Stimulated activated CD8-positive, alpha-beta memory T cell treated with anti-CD3 and anti-CD28 coated beads, Interleukin-7, amount 100 ng/mL, for 48 hours (primary cell): ENCODE measurements at regions not wholly inside any gene's neighbourhood (a gene's known extent, or its start where the extent isn't known, plus 50 kb on each side); places are given as distances from the start of the nearest gene placed in this dataset.
"Not testable (repeated sequence)": the region's sequence is repeated elsewhere in the genome, so short reads cannot be mapped to it uniquely, and the experiment has no call there.

ENCODE experiments used
- DNase-seq, 2 donors: peaks; one replicate each; pipeline ENCODE4 v3.0.0-alpha.2; 2020; ENCODE audit warnings: low read depth in 1 of 2; ENCODE audit errors: extremely low read depth in 1 of 2

DNA sequence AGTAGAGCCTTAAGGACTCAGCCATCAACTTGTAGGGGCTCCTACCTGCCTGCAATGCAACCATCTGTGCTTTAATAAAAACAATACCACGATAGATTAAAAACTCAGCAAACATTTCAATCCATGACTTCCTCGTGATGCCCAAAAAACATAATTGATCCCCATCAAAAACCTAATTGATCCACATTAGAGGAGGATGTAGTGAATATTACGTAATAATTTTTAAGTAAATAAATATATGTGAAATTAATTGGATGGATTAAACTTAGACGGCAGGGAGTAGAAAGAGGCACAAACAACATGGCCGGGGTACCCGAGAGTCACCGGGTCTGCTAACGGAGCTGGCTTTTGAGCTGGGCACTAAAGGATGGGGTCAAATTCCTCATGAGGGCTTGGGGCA is 87.3 kb downstream of the ARL4C start:
- no peak for DNase-seq

DNA sequence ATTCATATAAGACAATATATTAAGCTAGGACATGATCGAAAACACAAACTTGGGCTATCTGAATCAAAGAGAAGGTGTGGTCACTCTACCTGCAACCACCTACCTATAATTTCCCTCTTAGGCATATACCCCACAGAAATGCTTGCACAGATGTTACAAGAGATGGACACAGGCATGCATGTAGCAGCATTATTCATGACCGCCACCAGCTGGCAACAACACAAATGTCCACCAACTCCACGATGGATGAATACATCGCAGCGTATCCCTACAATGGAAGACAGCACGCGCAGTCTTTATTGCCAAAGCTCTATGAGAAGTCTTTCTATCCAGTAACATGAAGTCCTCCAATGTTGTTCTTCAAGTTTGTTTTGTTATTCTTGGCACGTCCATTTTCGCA is 90.8 kb downstream of the ARL4C start:
- no peak for DNase-seq

DNA sequence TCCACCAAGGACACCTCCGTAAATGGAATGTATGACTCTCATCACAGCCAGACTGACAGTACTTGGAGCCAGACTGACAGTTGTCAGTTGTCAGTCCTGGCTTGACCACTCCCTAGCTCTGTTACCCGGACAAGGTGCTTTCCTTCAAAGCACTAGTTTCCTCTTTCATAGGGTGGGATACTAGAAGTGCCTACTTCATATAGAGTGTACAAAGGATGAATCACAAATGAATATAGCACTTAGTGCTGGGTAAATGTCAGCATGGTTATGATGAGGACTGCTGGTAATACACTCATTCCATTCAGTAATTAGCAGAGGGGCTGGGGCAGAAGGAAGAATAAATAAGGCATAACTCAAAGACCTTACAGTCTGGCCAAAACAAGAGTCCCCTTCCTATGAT is 91.4 kb downstream of the ARL4C start:
- no peak for DNase-seq

DNA sequence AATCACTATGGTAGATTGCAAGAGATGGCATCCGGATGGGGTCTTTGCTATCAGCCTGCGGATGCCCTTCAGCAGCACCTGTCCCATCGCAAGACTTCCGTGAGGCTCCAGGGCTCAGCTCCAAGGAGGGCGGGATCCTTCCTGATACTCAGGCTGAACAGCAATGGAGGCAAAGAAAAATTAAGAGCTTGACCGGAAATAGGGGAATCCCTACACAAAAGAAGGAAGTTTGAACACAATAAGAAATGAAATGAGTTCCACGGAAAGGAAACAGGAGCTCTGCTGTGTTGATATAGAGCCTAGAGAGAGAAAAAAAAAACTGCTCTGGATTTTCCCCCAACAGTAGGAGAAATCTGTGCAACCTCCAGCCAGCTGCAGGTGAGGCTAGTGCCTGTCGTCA is 91.9 kb downstream of the ARL4C start:
- no peak for DNase-seq

DNA sequence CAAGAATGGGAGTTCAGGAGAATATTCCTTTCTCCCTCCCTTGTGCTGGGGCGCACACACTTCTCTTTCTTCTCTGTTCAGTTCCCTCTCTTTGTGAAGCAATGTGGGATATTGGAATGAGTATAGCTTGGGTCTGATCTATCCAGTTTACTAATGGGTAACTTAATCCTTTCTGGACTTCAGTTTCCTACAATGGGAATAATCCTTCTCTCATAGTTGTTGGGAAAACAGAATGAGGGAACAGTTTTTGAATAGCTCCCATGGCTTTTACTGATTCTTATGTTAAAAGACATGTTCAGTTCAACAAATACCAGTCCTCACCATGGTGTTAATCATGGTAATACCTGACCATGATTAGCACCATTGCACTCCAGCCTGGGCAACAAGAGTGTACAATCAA is 93.1 kb downstream of the ARL4C start:
- DNase-seq: no peak

DNA sequence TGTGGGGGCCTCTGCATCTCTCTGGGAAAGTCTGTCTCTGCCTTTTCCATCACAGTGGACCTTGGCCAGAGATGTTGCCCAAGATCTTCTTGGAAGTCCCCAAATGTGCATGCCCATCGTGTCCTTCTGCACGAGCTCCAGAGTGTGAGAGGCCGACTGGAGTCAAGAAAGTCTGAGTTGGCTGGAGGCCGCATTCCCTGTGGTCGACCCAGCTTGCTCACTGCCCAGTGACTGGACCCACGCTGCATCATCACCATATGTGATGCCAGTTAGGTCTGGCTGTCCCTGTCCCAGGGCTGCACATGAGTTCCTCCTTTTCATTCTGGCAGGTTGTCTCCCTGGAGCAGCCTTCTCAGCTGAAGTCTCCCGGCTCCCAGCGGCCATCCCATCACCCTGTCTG is 93.8 kb downstream of the ARL4C start:
- DNase-seq: no peak

DNA sequence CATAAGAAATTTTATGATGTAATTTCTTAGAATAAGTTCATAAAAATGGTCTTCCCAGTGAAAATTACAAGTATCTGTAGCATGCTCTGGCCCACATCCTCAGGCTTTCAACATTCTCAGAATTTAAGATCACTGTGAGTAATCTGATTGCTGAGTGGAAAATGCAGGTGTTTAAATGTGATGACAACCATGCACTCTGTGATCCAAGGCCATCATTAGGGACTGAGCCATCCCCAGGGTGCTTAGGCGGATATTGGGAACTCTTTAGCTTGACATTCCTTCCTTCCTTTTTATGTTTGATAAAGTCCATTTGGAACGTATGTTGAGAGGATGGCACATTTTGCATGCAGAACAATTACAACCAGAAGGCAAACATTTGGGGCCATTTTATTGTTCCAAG is 95.5 kb downstream of the ARL4C start:
- DNase-seq: no peak

DNA sequence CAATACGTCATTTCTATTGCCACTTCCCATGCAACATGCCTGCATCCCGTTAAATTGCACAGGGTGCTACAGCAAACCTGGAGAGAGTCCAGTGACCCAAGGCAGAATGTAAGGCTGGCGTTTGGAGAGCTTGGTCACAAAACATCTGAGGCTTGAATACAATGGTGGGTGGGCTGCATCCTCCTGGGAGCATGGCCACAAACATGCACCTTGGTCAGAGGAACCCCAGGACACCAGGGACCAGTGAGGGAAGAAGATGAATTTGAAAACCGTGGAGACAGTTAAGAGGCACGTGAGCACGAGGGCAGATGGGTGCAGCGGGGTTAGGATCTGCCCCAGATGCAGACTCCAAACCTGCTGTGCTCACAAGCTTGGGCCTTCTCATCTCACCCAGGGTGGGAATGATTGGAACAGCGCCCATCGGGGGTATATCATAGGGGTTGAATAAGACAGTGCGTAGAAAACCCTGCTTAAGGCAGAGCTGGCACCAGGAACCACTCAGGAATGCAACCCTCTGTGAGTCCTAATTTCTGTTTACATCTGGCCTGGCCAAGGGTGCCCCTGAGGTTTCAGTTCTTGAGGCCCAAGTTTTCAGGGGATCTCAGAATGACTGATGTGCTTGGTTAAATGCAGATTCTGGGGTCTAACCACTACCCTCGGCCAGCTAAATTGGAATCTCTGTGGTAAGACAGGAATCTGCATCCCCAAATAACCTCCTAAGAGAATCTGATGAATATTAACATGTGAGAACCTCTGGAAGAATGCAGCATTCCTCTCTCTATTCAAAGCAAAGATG is 97.2 kb downstream of the ARL4C start:
- DNase-seq: no peak

DNA sequence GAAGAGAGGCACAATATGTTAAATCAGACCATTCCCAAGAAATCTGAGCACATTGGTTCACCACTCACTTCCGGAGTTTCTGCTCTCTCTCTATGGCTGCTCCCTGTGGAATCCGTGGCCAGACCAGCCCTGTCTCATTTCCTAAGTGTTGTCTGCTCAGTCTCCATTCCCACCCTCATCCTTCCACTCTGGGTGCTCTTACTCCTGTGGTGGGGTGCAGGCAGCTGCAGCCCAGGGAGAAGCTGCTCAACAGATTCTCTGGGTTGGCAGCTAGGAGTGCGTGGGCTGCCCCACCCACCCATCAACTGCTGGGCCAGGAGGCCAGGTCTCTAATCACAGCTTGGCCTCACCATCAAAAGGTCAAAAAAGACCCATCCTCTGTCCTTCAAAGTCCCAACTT is 98.3 kb downstream of the ARL4C start:
- DNase-seq: no peak

DNA sequence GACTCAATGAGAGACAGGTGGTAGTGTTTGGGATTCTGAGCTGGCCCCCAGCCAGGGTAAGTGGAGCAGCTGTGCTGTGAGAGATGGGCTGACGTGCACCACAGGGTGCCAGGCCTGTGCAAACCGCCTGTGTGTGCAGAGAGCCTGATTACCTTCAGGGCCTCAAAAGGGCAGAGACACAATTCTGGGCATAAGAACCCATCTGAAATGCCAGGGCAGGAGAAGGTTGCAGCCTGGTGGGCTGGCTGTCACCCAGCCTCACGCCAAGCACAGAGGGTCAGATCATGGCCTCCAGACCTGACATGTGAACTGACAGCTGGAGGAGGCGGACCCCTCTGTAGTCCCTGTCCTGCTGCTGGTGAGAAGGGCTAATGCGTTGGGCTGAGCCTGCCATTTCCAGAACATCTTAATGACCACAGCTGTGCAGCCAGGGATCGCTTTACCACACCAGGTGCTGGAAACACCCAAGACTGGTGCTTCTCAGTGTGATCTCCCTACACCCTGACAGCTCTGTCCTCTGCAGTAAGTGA is 100.9 kb downstream of the ARL4C start:
- DNase-seq: no peak

DNA sequence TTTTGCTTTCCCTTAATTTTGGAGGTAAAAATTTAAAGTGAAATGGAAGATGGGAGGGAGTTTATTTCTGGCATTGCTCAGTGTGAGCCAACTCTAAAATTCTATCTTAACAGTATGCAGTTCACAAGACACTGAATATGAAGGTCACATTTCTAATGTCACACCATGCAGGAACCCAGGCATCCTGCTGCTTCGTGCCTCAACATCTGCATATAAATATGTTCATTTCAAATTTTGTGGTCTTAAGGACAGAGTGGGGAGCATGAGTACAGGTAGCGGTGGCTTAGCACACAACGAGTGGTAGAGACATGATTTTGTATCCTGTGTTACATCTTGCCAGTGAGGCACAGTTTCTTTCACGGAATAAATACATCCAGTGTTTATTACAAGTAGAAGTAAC is 102.4 kb downstream of the ARL4C start:
- no peak for DNase-seq

DNA sequence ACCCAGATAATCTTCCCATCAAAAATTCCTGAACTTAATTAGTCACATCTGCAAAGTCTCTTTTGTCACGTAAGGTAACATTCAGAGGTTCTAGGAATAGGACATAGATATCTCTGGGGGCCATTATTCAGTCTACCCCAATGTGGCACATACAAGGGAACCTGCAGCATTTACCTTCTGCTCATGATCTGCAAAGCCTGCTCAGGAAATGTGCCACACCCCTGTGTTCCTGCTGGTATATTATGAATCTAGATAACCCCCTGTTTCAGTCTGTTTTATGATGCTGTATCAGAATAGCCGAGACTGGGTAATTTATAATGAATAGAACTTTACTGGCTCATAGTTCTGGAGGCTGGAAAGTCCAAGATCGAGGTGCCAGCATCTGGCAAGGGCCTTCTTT is 103.5 kb downstream of the ARL4C start:
- DNase-seq: no peak

DNA sequence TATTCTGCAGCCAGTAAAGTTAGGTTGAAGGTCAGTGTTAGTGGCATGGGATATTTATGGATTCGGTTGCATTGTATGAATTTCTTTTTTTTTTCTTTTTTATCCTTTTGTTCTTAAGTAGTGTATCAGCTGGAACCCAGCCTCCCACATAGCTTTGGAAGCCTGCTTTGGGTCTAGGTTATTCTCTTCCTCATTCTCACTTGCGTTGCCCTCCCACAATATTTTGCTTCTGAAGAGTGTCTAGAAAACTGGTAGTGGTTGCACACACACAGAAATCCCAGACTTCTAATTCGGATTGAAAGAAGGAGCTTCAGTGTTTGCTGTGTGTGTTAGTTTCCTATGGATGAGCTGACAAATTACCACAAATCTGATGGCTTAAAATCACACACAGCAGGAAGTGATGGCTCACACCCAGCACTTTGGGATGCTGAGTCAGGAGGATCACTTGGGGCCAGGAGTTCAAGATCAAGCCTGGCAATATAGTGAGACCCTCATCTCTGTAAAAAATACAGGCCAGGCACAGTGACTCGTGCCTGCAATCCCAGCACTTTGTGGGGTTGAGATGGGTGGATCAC is 104.8 kb downstream of the ARL4C start:
- no peak for DNase-seq

DNA sequence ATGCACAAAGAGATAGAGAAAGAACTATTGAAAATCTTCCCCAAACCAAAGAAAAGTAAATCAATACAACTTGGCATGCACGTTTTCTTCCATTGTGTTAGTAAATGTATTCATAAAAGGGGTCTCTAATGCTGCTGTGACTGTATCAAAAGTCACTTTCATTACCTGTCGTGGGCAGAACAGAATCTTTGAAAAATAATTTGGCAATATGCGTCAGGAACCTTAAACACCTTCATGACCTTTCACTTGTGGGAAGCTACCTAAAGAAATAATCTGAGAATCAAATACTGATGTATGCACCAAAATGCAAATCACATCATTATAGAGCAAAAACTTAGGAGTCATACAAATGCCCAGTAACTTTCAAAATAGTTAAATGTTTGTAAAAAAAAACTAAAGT is 105.3 kb downstream of the ARL4C start:
- DNase-seq: no peak

DNA sequence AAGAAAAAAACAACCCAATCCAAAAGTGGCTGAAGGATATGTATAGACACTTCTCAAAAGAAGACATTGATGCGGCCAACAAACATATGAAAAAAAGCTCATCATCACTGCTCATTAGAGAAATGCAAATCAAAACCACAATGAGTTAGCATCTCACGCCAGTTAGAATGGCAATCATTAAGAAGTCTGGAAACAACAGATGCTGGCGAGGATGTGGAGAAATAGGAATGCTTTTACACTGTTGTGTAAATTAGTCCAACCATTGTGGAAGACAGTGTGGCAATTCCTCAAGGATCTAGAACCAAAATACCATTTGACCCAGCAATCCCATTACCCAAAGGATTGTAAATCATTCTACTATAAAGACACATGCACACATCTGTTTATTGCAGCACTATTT is 107.2 kb downstream of the ARL4C start:
- not testable (repeated sequence) for DNase-seq

DNA sequence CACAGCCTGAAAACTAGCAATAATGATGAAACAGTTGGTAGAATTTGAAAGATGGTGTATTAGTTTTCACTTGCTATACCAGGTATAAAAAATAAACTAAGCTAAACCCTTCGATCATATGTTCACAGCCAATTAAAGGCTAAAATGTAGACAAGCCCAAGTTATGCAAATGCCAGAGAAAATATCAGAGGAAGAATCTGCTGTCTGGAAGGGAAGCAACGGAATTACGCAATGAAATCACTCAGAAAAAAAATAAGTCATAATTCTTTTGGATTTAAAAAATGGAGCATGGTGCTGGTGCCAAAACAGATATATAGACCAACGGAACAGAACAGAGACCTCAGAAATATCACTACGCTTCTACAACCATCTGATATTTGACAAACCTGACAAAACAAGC is 108.3 kb downstream of the ARL4C start:
- no peak for DNase-seq

DNA sequence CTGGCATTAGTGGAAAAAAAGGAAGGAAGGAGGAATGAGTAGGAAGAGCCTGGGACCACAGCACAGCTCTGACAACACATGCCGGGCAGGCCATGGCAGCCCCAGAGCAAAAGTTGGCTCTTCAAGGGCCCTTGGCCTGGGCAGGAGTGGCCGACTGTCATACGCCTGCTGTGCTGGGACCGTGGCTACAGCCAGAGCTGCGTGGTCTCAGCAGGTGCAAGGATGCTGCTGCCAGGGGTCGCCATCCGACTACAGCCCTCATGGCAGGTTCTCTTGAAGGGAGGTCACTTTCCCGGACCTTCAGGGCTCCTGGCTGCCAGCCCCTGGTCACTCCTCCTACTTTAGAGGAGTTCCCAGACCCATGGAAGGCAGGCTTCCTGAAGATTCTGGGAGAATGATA is 109.9 kb downstream of the ARL4C start:
- no peak for DNase-seq

DNA sequence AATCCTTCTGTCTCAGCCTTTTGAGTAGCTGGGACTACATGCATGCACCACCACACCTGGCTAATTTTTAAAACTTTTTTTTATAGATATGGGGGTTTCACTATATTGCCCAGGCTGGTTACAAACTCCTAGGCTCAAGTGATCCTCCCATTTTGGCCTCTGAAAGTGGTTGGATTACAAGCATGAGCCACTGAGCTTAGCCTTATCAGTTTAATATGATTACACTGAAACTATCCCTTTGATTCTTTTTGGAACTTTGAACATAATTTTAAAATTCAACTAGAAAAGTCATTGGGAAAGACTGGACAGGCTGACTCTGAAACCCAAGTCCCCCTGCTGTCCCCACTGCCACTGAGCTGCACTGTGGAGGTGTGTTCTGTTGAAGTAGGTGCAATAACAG is 114.8 kb downstream of the ARL4C start:
- no peak for DNase-seq

DNA sequence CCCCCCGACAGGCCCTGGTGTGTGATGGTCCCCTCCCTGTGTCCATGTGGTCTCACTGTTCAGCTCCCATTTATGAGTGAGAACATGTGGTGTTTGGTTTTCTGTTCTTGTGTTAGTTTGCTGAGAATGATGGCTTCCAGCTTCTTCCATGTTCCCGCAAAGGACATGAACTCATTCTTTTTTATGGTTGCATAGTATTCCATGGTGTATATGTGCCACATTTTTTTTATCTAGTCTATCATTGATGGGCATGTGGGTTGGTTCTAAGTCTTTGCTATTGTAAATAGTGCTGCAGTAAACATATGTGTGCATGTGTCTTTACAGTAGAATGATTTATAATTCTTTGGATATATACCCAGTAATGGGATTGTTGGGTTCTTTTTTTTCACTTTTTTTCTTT is 117.9 kb downstream of the ARL4C start:
- DNase-seq: not testable (repeated sequence)

DNA sequence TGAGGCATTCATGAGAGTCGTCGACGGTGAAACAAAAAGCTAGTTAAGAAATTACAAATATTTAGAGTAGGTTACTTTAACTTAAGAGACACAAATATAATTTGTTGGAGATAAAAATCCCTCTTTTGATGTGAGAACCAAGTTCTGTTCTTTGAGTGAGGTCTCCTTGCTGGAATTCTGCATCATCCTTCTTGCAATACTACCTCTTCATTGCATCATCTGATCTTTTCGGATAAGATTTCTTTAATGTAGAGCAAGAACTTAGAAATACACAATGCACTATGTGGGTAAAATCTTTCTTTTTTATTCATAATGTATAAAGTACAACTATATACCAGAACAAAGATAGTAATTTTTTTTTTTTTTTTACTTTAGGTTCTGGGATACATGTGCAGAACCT is 118.4 kb downstream of the ARL4C start:
- DNase-seq: no peak

DNA sequence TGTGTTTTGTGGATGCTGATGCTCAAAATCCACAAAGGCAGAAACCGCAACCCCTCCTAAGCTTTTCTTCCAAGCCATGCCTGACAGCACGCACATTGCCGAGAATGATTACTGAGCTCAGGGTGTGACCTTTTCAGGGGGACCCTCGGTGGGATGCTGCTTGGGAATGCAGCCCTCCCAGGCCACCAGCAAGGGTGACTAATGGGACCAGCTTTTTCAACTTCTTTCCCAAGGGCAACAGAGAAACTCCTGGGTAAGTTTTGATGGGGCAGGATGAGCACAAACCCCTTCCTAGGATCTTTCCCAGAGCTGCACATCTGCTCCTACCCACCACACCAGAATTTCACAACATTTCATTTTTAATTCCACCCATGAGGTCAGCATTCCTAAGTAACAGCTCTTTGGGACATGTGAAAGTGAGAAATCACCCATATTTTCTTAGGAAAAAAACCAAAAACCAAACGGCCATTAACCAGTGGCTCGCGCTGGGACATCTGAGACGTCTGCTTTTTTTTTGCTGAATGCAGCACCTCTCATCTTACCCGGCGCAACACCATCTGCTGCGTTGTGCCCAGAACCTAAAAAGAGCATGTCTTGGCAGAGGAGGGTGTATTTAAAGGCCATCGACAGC is 119.0 kb downstream of the ARL4C start:
- no peak for DNase-seq

DNA sequence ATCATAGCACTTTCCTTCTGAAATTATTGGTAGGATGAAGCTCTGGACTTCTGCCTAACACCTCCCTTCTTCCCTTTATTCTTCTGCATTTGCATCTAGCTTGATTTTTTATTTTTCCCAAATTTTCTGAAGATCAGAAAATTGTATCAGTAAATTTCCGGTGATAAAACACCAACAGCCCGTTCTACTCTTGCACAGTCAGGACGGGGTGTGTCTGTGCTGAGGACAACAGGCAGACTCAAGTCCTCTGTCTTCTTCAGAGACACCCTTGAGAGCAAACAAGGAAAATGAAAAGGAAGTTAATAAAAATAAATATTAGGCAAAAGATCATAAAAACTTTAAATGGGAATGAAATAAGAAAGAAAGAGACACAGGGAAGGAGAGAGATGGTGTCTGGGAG is 120.7 kb downstream of the ARL4C start:
- DNase-seq: no peak
